GM20431 (cell line): ENCODE measurements at regions not wholly inside any gene's neighbourhood (a gene's known extent, or its start where the extent isn't known, plus 50 kb on each side); places are given as distances from the start of the nearest gene placed in this dataset.

Experiments used
- in situ Hi-C: fragments of 300-500 bp; cut with MseI, MboI; formaldehyde crosslinking; loops from one replicate; pipeline ENCODE4 v1.15.0; 2020; ENCODE audit warnings: low sequenced_read_pairs; ENCODE audit not compliant: unreplicated experiment

GRCh38 chr10:60728056-60728455 is 50.2 kb upstream of the CDK1 start:
- in situ Hi-C loops: no loop called here

DNA sequence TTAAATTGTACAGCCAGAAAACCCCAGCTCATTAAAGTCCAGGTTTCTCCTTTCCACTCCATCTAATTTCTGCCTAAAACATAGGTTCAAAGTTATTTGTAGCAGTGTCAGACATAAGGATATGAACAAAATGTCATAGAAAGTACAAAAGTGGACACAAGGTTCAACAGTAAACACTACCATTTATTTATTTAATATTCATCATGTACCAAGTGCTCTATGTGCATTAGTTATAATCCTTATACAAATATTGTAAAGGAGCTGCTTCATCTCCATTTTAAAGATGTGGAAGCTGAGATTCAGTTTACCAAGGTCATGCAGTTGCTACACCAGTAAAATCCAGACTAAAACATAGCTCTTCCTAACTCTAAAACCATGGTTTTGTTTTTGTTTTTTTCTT is 52.0 kb upstream of the CDK1 start:
- in situ Hi-C loops: no loop called here

GRCh38 chr10:60722623-60723022 is 55.7 kb upstream of the CDK1 start:
- in situ Hi-C loops: no loop called here

GRCh38 chr10:60719721-60720120 is 58.6 kb upstream of the CDK1 start:
- in situ Hi-C loops: no loop called here

DNA sequence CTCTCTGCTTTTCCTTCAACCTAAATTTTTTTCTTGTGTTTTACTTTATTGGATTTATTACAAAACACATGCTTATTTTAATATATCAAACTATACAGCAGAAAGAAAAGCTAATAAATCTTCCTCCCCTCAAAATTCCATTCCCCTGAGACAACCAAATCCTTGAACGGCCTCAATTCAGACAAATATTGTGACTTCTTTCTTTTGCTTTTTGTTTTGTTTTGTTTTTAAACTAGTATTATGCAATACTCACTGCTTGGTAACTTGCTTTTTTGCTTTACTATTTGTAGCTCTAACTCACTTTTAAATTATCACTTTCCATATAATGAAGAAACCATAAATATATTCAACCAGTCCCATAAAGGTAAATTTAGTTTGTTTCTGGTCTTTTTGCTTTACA is 59.4 kb upstream of the CDK1 start:
- in situ Hi-C loops: no loop called here

GRCh38 chr10:60717852-60718251 is 60.4 kb upstream of the CDK1 start:
- in situ Hi-C loops: no loop called here

DNA sequence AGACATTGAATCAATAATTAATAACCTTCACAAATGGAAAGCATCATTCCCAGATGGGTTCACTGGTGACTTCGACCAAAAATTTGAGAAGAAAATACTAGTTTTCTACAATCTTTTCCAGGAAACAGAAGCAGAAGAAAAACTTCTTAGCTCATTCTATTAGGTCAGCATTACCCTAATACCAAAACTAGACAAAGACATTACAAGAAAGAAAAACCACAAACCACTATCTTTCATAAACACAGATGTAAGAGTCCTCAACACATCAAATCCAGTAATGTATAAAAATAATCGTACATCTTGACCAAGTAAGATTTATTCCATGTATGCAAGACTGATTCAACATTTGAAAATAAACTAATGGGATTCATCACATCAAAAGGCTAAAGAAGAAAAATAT is 64.0 kb upstream of the CDK1 start:
- in situ Hi-C loops: no loop called here

GRCh38 chr10:60711496-60711895 is 66.8 kb upstream of the CDK1 start:
- in situ Hi-C loops: no loop called here

GRCh38 chr10:60710041-60710440 is 68.2 kb upstream of the CDK1 start:
- in situ Hi-C loops: no loop called here

- in situ Hi-C loops: no loop called here
Measured at GRCh38 chr10:60708666-60709065, 69.6 kb upstream of the CDK1 start.

DNA sequence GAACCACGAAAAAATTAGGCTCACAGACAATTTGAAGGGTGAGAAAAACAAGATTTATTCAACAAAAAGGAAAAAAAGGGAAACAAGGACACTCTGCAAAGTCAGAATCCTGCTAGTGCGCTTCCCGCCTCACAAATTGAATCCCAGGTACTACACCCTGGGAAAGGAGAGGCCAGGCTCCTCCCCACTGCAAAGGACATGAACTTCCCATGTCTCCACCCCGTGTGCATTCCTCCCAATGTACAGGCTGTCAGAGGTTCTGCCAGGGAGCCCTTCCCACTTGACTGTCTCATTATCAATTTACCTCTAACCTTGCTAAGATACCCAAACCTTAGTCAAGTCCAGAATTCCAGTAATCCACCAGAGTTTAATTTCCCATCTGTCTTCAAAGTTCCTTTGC is 70.4 kb upstream of the CDK1 start:
- in situ Hi-C loops: no loop called here

- in situ Hi-C loops: no loop called here
Measured at GRCh38 chr10:60706146-60706545, 72.1 kb upstream of the CDK1 start.

DNA sequence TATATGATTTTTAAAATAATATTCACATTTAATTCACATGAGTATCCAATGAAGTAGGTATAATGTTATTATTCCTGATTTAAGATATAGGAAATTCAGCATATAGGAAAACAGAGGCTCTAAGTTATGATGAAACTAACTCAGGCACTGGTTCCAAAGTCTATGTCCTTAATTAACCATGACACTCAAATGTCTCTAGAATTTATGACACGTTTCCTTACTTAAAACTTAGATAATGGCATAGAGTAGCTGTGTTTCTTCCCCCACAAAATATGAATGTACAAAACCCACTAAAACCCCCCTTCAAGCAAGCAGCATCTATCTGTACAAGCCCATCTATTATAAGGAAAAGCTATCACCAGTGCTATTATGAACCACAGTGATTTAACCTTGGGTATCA is 72.9 kb upstream of the CDK1 start:
- in situ Hi-C loops: no loop called here

- in situ Hi-C loops: no loop called here
Measured at GRCh38 chr10:60704471-60704870, 73.8 kb upstream of the CDK1 start.

DNA sequence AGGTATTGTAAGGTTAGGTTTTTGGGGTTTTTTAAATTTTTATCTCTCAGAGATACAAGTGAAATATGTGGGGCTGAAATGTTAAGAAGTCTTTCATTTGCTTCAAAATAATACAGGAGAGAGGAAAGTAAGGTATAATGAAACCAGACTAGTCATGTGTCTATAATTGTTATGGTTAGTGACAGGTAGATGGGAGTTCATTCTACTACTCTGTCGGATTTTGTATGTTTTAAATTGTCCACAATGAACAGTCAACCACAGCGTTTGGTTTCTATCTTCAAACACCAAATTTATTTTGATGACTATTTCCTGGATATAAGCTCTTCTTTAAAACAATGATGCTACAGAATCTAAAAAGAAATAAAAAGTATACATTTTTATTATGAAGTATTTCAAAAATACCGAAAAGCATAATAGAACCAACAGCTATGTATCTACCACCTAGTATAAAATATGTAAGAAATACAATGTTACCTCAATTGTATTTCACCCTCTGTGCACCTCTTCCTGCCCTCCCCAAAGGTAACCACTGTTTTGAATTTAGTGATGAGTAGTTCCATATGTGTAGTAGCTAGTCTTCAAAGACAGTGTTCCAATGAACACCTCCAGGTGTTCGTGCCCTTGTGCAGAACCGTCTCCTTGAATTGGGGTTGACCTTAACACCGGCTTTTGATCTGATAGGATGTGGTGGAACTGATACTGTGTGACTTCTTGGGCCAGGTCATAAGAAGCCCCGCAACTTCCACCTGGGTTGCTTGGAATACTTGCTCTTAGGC is 74.8 kb upstream of the CDK1 start:
- in situ Hi-C loops: no loop called here

DNA sequence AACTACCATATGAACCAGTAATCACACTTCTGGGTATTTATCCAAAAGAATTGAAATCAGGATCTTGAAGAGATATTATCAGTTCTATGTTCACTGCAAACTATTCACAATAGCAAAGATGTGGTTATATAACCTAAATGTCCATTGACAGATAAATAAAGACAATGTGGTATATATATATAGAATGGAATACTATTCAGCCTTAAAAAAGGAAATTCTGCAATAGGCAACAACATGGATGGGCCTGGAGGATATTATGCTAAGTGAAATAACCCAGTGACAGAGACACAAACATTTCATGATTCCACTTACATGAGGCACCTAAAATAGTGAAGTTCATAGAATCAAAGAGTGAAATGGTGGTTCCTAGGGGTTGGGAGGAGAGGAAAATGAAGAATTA is 90.6 kb upstream of the CDK1 start:
- in situ Hi-C loops: no loop called here

DNA sequence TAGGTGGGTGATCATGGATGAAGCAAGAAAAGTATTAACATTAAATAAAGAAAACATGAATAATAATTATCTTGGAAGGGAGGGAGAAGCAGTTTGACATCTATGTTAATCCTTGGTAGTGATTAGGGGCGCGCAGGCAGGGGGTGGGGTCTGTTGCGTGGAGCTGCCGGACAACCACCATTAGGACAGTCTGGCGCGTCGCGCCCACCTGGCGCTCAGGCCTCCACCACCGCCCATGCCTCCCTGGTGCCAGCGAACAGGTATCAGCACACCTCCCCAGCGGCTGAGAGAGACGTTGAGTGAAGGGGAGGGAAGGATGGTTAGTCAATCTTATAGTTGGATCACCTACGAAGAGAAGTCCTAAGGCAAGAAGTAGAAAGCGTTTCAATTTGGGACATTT is 94.2 kb upstream of the CDK1 start:
- in situ Hi-C loops: no loop called here

GRCh38 chr10:60681103-60681502 is 97.2 kb upstream of the CDK1 start:
- in situ Hi-C loops: no loop called here

DNA sequence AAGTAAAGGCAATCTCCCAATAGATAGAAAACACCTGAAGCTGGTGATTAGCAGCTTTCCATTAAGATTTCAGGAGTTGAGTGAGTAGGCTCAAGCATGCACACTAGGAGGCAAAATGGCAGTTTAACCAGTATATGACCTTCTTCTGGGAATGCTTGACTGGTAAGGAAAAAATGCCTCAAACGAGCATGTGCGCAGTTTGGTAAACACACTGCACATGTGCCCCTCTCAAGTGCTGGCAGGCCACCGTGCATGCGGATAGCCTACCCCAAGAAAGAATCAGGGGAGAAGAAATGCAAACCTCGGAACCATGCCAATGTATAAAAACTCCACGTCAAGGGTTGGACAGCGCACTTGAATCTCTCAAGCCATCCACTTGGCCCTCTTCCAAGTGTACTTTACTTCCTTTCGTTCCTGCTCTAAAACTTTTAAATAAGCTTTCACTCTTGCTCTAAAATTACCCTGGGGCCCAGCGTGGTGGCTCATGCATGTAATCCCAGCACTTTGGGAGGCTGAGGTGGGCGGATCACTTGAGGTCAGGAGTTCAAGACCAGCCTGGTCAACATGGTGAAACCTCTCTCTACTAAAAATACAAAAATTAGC is 98.8 kb upstream of the CDK1 start:
- in situ Hi-C loops: no loop called here

DNA sequence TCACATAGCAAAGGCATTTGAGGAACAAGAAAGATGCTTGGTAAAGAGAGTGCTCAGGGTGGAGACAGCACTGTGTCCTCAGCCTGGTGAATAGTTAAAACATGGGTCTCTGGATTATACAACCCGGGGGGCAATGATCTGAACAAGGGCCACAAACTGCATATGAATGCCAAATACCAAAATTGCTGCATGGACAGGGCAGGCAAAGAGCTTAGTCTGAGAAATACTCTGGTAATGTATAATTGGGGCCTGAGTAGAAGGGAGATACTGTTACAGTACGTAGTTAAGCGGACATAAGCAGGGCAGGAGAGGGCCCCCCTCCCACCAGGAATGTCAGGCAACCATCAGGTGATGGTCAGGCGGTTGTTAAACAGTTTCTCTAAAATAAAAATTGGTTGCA is 99.3 kb upstream of the CDK1 start:
- in situ Hi-C loops: no loop called here

DNA sequence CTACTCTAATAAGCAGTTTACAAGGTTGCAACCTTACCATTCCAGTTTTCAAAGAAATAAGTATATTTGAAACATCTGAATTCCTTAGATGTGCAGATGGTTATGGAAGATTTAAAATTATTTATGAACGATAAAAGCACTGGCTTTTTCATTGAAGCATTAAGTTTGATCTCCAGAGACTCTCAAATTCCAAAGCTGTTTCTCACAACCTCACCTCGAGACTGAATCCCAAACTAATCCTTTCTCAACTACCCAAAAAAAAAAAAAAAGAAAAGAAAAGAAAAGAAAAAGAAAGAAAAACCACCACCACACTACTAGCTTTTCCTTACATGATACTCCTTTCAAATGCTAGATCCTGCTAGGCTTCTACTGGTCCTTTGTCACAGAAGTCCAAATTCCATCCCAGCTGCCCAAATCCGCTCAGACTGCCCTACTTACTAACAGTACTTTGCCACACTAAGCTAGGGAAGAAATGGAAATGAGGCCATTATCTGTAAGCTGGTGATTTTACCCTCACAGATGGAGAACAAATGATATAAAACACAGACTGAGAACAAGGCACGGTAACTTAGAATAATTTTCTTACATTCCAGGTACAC is 100.6 kb upstream of the CDK1 start:
- in situ Hi-C loops: no loop called here

DNA sequence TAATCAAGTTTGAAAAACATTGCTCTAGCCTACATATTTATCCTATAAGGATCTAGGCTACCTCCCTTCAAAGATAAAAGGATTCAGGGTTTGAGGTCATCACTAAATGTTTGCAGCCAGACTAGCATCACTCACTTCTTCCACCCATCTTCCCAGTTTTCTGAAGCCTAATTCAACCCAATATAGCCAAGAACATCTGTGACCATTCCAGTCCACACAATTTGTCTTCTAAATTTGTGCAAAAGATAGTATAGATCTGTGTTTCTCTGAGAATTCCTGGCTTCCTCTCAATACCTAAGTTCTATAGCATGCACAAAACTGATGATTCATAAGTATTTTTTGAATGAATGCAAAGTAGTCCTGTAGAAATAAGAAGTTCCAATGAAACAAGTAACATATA is 103.0 kb upstream of the CDK1 start:
- in situ Hi-C loops: no loop called here
